HG02798 (cell line): ENCODE measurements at regions not wholly inside any gene's neighbourhood (a gene's known extent, or its start where the extent isn't known, plus 50 kb on each side); places are given as distances from the start of the nearest gene placed in this dataset.

Experiments used
- ATAC-seq: cut with Tn5 transposase; IDR thresholded peaks from one replicate; pipeline ENCODE4 v1.9.1; 2021; ENCODE audit warnings: mild to moderate bottlenecking; ENCODE audit not compliant: unreplicated experiment, poor library complexity

GRCh38 chr1:212188599-212189351, 96.4 kb upstream of the PPP2R5A start:
- ATAC-seq = no peak

- no peak for ATAC-seq
These were observed 95.9 kb upstream of the PPP2R5A start for GRCh38 chr1:212189352-212189738.

GRCh38 chr1:212190169-212190568, 95.0 kb upstream of the PPP2R5A start:
- no peak for ATAC-seq

GRCh38 chr1:212192261-212192998, 92.8 kb upstream of the PPP2R5A start:
- no peak for ATAC-seq

- ATAC-seq = no peak
These were observed 88.9 kb upstream of the PPP2R5A start for GRCh38 chr1:212196355-212196754.

GRCh38 chr1:212201461-212201860, 83.7 kb upstream of the PPP2R5A start:
- no peak for ATAC-seq

- no peak for ATAC-seq
These were observed 81.6 kb upstream of the PPP2R5A start for GRCh38 chr1:212203630-212204029.

GRCh38 chr1:212205006-212205405, 80.2 kb upstream of the PPP2R5A start:
- no peak for ATAC-seq

- ATAC-seq = no peak
These were observed 79.4 kb upstream of the PPP2R5A start for GRCh38 chr1:212205843-212206242.

GRCh38 chr1:212207118-212207517, 78.1 kb upstream of the PPP2R5A start:
- ATAC-seq = no peak

GRCh38 chr1:212207822-212208520, 77.2 kb upstream of the PPP2R5A start:
- no peak for ATAC-seq

- ATAC-seq = no peak
These were observed 76.1 kb upstream of the PPP2R5A start for GRCh38 chr1:212208978-212209644.

GRCh38 chr1:212211371-212211770, 73.8 kb upstream of the PPP2R5A start:
- no peak for ATAC-seq

GRCh38 chr1:212212343-212212742, 72.9 kb upstream of the PPP2R5A start:
- no peak for ATAC-seq

GRCh38 chr1:212212906-212213305, 72.3 kb upstream of the PPP2R5A start:
- no peak for ATAC-seq

- ATAC-seq = no peak
These were observed 71.4 kb upstream of the PPP2R5A start for GRCh38 chr1:212213784-212214183.

- ATAC-seq = no peak
These were observed 70.9 kb upstream of the PPP2R5A start for GRCh38 chr1:212214325-212214724.

- no peak for ATAC-seq
These were observed 69.3 kb upstream of the PPP2R5A start for GRCh38 chr1:212215910-212216309.

GRCh38 chr1:212217633-212218032, 67.6 kb upstream of the PPP2R5A start:
- no peak for ATAC-seq

- ATAC-seq = no peak
These were observed 67.1 kb upstream of the PPP2R5A start for GRCh38 chr1:212218065-212218464.

- ATAC-seq = peak; percentile 82
These were observed 66.3 kb upstream of the PPP2R5A start for GRCh38 chr1:212218911-212219310.
